ENCODE measurements at regions not wholly inside any gene's neighbourhood (a gene's known extent, or its start where the extent isn't known, plus 50 kb on each side); places are given as distances from the start of the nearest gene placed in this dataset.

GRCh38 chr14:27056586-27056985 is 458.8 kb upstream of the NOVA1 start:
- ATAC-seq (no peak), DNase-seq (no peak)
- Histone ChIP-seq H3K9me3 (peaks cover 2% of the 10 kb centered on the region), H3K36me3 (ENCODE audit: low read depth) (no peaks in the 10 kb centered on the region), H3K4me3 (no peak overlapping the region), H3K4me1 (ENCODE audit: low read depth) (no peaks in the 10 kb centered on the region)
- intact Hi-C loops (cut with DNase I, micrococcal nuclease) = no loop called here
- no peak for TF ChIP-seq CTCF (IDR thresholded peaks at IDR 0.05)

- no peak for TF ChIP-seq CTCF (IDR thresholded peaks at IDR 0.05)
- DNase-seq = no peak
- no peaks in the 10 kb centered on the region for H3K4me1 ChIP-seq (ENCODE audit: low read depth)
- no peaks in the 10 kb centered on the region for H3K9me3 ChIP-seq
- no peak overlapping the region for H3K4me3 ChIP-seq
- no peak for ATAC-seq
- intact Hi-C loops (cut with DNase I, micrococcal nuclease) = no loop called here
- no peaks in the 10 kb centered on the region for H3K36me3 ChIP-seq (ENCODE audit: low read depth)
These were observed 463.5 kb upstream of the NOVA1 start for GRCh38 chr14:27061299-27061698.

- ATAC-seq (no peak), DNase-seq (no peak)
- H3K4me1 ChIP-seq (ENCODE audit: low read depth) = no peaks in the 10 kb centered on the region
- no peak for TF ChIP-seq CTCF (IDR thresholded peaks at IDR 0.05)
- H3K36me3 ChIP-seq (ENCODE audit: low read depth) = no peaks in the 10 kb centered on the region
- no peaks in the 10 kb centered on the region for H3K9me3 ChIP-seq
- no peak overlapping the region for H3K4me3 ChIP-seq
- intact Hi-C loops (cut with DNase I, micrococcal nuclease) = no loop called here
These were observed 466.1 kb upstream of the NOVA1 start for GRCh38 chr14:27063959-27064358.

GRCh38 chr14:27065886-27066285 is 468.1 kb upstream of the NOVA1 start:
- no peak for ATAC-seq
- Histone ChIP-seq H3K4me3 (no peak overlapping the region), H3K36me3 (ENCODE audit: low read depth) (no peaks in the 10 kb centered on the region), H3K9me3 (no peaks in the 10 kb centered on the region), H3K4me1 (ENCODE audit: low read depth) (no peaks in the 10 kb centered on the region)
- DNase-seq = no peak
- no peak for TF ChIP-seq CTCF (IDR thresholded peaks at IDR 0.05)
- intact Hi-C loops (cut with DNase I, micrococcal nuclease) = no loop called here

- TF ChIP-seq CTCF (IDR thresholded peaks at IDR 0.05) = no peak
- Histone ChIP-seq H3K4me3 (no peak overlapping the region), H3K9me3 (no peaks in the 10 kb centered on the region), H3K4me1 (ENCODE audit: low read depth) (no peaks in the 10 kb centered on the region), H3K36me3 (ENCODE audit: low read depth) (no peaks in the 10 kb centered on the region)
- no peak for ATAC-seq
- intact Hi-C loops (cut with DNase I, micrococcal nuclease) = no loop called here
- no peak for DNase-seq
These were observed 470.1 kb upstream of the NOVA1 start for GRCh38 chr14:27067961-27068360.

- Histone ChIP-seq H3K36me3 (ENCODE audit: low read depth) (no peaks in the 10 kb centered on the region), H3K4me1 (ENCODE audit: low read depth) (no peaks in the 10 kb centered on the region), H3K9me3 (no peaks in the 10 kb centered on the region), H3K4me3 (no peak overlapping the region)
- TF ChIP-seq CTCF (IDR thresholded peaks at IDR 0.05) = no peak
- ATAC-seq (no peak), DNase-seq (no peak)
- intact Hi-C loops (cut with DNase I, micrococcal nuclease) = no loop called here
These were observed 474.8 kb upstream of the NOVA1 start for GRCh38 chr14:27072589-27072988.
